A673 (cell line): ENCODE measurements at regions not wholly inside any gene's neighbourhood (a gene's known extent, or its start where the extent isn't known, plus 50 kb on each side); places are given as distances from the start of the nearest gene placed in this dataset.

Source experiments
- EZH2 ChIP-seq: fragments of 200-600 bp; sonication (generic); IDR thresholded peaks from 2 replicates; pipeline ENCODE4 v1.6.1; 2017; ENCODE audit warnings: borderline replicate concordance, low read depth, mild to moderate bottlenecking, mixed read lengths, antibody characterized with exemption, low read length; ENCODE audit not compliant: poor library complexity, severe bottlenecking
- TF ChIP-seq, protein P1 (sequence below): fragments of 300-800, 200-600 bp; sonication (generic); conservative IDR thresholded peaks from 2 replicates; pipeline ENCODE4 v1.5.1; 2017; ENCODE audit warnings: low read depth, mild to moderate bottlenecking, antibody characterized with exemption, low read length, moderate library complexity, mixed read lengths

DNA sequence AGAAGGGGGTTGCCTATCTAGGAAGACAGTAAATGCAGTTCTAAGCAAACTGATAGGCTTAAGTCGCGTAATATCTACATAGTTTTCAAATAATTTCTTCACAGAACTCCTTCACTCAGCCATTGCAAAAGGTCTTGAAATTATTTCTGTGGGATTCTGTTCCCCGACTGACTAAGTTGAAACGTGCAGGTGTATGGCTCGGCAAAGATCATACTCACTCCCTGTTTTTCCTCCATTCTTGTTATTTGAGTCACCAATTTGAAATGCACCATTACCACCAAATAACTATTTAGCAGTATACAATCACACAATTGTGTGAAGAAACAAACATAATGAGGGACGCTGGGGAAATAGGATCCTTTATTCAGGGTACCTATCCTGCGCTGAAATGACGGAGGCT is 771.1 kb downstream of the GATA3 start:
- TF ChIP-seq, protein P1, sequence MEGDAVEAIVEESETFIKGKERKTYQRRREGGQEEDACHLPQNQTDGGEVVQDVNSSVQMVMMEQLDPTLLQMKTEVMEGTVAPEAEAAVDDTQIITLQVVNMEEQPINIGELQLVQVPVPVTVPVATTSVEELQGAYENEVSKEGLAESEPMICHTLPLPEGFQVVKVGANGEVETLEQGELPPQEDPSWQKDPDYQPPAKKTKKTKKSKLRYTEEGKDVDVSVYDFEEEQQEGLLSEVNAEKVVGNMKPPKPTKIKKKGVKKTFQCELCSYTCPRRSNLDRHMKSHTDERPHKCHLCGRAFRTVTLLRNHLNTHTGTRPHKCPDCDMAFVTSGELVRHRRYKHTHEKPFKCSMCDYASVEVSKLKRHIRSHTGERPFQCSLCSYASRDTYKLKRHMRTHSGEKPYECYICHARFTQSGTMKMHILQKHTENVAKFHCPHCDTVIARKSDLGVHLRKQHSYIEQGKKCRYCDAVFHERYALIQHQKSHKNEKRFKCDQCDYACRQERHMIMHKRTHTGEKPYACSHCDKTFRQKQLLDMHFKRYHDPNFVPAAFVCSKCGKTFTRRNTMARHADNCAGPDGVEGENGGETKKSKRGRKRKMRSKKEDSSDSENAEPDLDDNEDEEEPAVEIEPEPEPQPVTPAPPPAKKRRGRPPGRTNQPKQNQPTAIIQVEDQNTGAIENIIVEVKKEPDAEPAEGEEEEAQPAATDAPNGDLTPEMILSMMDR = no peak
- no peak for TF ChIP-seq EZH2
